DND-41 (cell line): ENCODE measurements at regions not wholly inside any gene's neighbourhood (a gene's known extent, or its start where the extent isn't known, plus 50 kb on each side); places are given as distances from the start of the nearest gene placed in this dataset.
A peak's percentile ranks its signal among the peaks of the same experiment; 100 is the strongest.

Source experiments
- ATAC-seq: fragments of 200-7000 bp; cut with Tn5 transposase; 3 replicates; pipeline ENCODE4 v1.9.1; 2021; ENCODE audit warnings: low read depth; ENCODE audit not compliant: insufficient read depth
- DNase-seq: peaks from one replicate; pipeline ENCODE4 v3.0.0-alpha.2; 2020
- H2AFZ ChIP-seq: 2 replicates; pipeline ENCODE4 v1.6.0; 2012; ENCODE audit warnings: low read depth, low read length
- H3K27ac ChIP-seq: 2 replicates; pipeline ENCODE4 v1.5.1; 2012; ENCODE audit warnings: low read length, inconsistent platforms
- H3K27me3 ChIP-seq: fragments of 200-600 bp; sonication (generic); 2 replicates; pipeline ENCODE4 v1.6.0; 2012; ENCODE audit warnings: low read length, mild to moderate bottlenecking, inconsistent platforms; ENCODE audit not compliant: insufficient read depth, poor library complexity
- H3K36me3 ChIP-seq: 2 replicates; pipeline ENCODE4 v1.5.1; 2012; ENCODE audit warnings: low read length, inconsistent platforms; ENCODE audit not compliant: insufficient read depth
- H3K4me1 ChIP-seq: 2 replicates; pipeline ENCODE4 v1.5.1; 2012; ENCODE audit warnings: mild to moderate bottlenecking, low read length; ENCODE audit not compliant: insufficient read depth
- H3K4me2 ChIP-seq: 2 replicates; pipeline ENCODE4 v1.6.0; 2012; ENCODE audit warnings: mild to moderate bottlenecking, moderate library complexity, low read length, inconsistent platforms; ENCODE audit not compliant: insufficient read depth
- H3K4me3 ChIP-seq, 2 experiments: fragments of 200-600 bp in 1 of 2; shearing (Covaris generic) in 1 of 2; 2 replicates each; pipeline ENCODE4 v1.5.1; 2012 to 2016; ENCODE audit warnings: inconsistent platforms in 2 of 2, low read length in 2 of 2, mild to moderate bottlenecking in 2 of 2, low read depth in 1 of 2, moderate library complexity in 1 of 2
- H3K79me2 ChIP-seq: 2 replicates; pipeline ENCODE4 v1.6.0; 2012; ENCODE audit warnings: low read length, inconsistent platforms; ENCODE audit not compliant: insufficient read depth
- H3K9ac ChIP-seq: 2 replicates; pipeline ENCODE4 v1.6.0; 2012; ENCODE audit warnings: low read depth, mild to moderate bottlenecking, inconsistent platforms, low read length, moderate library complexity
- H3K9me3 ChIP-seq: 2 replicates; pipeline ENCODE4 v1.5.1; 2012; ENCODE audit warnings: low read length, moderate library complexity, mild to moderate bottlenecking, inconsistent platforms; ENCODE audit not compliant: insufficient read depth, severe bottlenecking
- H4K20me1 ChIP-seq: 2 replicates; pipeline ENCODE4 v1.6.0; 2012; ENCODE audit warnings: low read length; ENCODE audit not compliant: insufficient read depth
- CTCF ChIP-seq: IDR thresholded peaks from 2 replicates; pipeline ENCODE4 v1.5.1; 2012; ENCODE audit warnings: borderline replicate concordance, low read length, moderate library complexity, mild to moderate bottlenecking; ENCODE audit not compliant: poor library complexity, severe bottlenecking; ENCODE audit errors: extremely low read depth
- EZH2 ChIP-seq: IDR thresholded peaks from 3 replicates; pipeline ENCODE4 v1.6.1; 2012; ENCODE audit warnings: borderline replicate concordance, low read depth, mild to moderate bottlenecking, moderate library complexity, low read length, inconsistent platforms; ENCODE audit not compliant: severe bottlenecking

GRCh38 chr11:100512475-100512874 lies 174.6 kb upstream of the ARHGAP42 start:
- H4K20me1 ChIP-seq: no peaks in the 10 kb centered on the region
- H3K9ac ChIP-seq: no peak overlapping the region
- no peaks in the 10 kb centered on the region for H3K36me3 ChIP-seq
- ATAC-seq (no peak), DNase-seq (no peak)
- H3K27ac ChIP-seq: no peak overlapping the region
- H3K79me2 ChIP-seq: no peaks in the 10 kb centered on the region
- H3K9me3 ChIP-seq: no peaks in the 10 kb centered on the region
- no peak overlapping the region for H3K4me2 ChIP-seq
- no peak for TF ChIP-seq CTCF
- no peak overlapping the region for H3K4me3 ChIP-seq
- H2AFZ ChIP-seq: no peak overlapping the region
- H3K27me3 ChIP-seq: no peaks in the 10 kb centered on the region
- no peaks in the 10 kb centered on the region for H3K4me1 ChIP-seq

GRCh38 chr11:100515087-100515486 lies 172.0 kb upstream of the ARHGAP42 start:
- no peak for ATAC-seq
- TF ChIP-seq EZH2: no peak
- TF ChIP-seq CTCF: no peak
- no peaks in the 10 kb centered on the region for H3K9me3 ChIP-seq
- no peak overlapping the region for H3K4me2 ChIP-seq
- no peak overlapping the region for H3K27ac ChIP-seq
- no peak overlapping the region for H2AFZ ChIP-seq
- H3K4me1 ChIP-seq: no peaks in the 10 kb centered on the region
- no peaks in the 10 kb centered on the region for H3K79me2 ChIP-seq
- H3K9ac ChIP-seq: no peak overlapping the region
- no peak overlapping the region for H3K4me3 ChIP-seq
- H3K36me3 ChIP-seq: no peaks in the 10 kb centered on the region
- no peaks in the 10 kb centered on the region for H4K20me1 ChIP-seq
- DNase-seq: no peak
- H3K27me3 ChIP-seq: no peaks in the 10 kb centered on the region

- Histone ChIP-seq H3K4me1 (no peaks in the 10 kb centered on the region), H2AFZ (no peak overlapping the region), H3K27ac (no peak overlapping the region), H3K79me2 (no peaks in the 10 kb centered on the region), H4K20me1 (no peaks in the 10 kb centered on the region), H3K4me3 (no peak overlapping the region), H3K4me2 (no peak overlapping the region), H3K27me3 (no peaks in the 10 kb centered on the region), H3K9me3 (no peaks in the 10 kb centered on the region), H3K9ac (no peak overlapping the region), H3K36me3 (no peaks in the 10 kb centered on the region)
- ATAC-seq: no peak
- no peak for DNase-seq
- TF ChIP-seq EZH2: no peak
- no peak for TF ChIP-seq CTCF
Observed at GRCh38 chr11:100525197-100525596, 161.9 kb upstream of the ARHGAP42 start.

GRCh38 chr11:100525635-100526034 lies 161.5 kb upstream of the ARHGAP42 start:
- no peak for ATAC-seq
- Histone ChIP-seq H3K4me1 (no peaks in the 10 kb centered on the region), H3K79me2 (no peaks in the 10 kb centered on the region), H3K27ac (no peak overlapping the region), H3K9me3 (no peaks in the 10 kb centered on the region), H3K4me3 (no peak overlapping the region), H3K36me3 (no peaks in the 10 kb centered on the region), H2AFZ (no peak overlapping the region), H3K9ac (no peak overlapping the region), H3K4me2 (no peak overlapping the region), H4K20me1 (no peaks in the 10 kb centered on the region), H3K27me3 (no peaks in the 10 kb centered on the region)
- DNase-seq: no peak
- no peak for TF ChIP-seq EZH2
- peak; percentile 33 for TF ChIP-seq CTCF
